K562 (cell line): ENCODE measurements at regions not wholly inside any gene's neighbourhood (a gene's known extent, or its start where the extent isn't known, plus 50 kb on each side); places are given as distances from the start of the nearest gene placed in this dataset.

Source experiments
- CBX5 ChIP-seq: IDR thresholded peaks from 2 replicates; pipeline ENCODE4 v1.6.1; 2014; ENCODE audit warnings: low read depth, borderline replicate concordance
- CTCF ChIP-seq, 3 experiments: IDR thresholded peaks in 2 of 3; conservative IDR thresholded peaks in 1 of 3; 2 replicates each; pipeline ENCODE4 v1.5.1; 2011 to 2012; ENCODE audit warnings: low read length in 3 of 3, mild to moderate bottlenecking in 3 of 3, control low read depth in 2 of 3, improper control_type of control experiment in 1 of 3, inconsistent platforms in 1 of 3, low read depth in 1 of 3, mixed read lengths in 1 of 3, moderate library complexity in 1 of 3; ENCODE audit not compliant: insufficient read depth in 2 of 3
- DPF2 ChIP-seq: fragments of 450-650 bp; IDR thresholded peaks from 2 replicates; pipeline ENCODE4 v1.6.1; 2016
- FIP1L1 ChIP-seq: fragments of 200-400 bp; formaldehyde crosslinking; IDR thresholded peaks from 2 replicates; pipeline ENCODE4 v1.6.1; 2018; ENCODE audit warnings: mild to moderate bottlenecking, low read depth, low read length; ENCODE audit not compliant: poor library complexity, severe bottlenecking
- HDAC6 ChIP-seq: IDR thresholded peaks from 2 replicates; pipeline ENCODE4 v1.6.1; 2012; ENCODE audit warnings: low read depth, mild to moderate bottlenecking, control low read depth, inconsistent platforms, low read length, moderate library complexity
- KAT7 ChIP-seq: sonication (generic); formaldehyde crosslinking; IDR thresholded peaks from 2 replicates; pipeline ENCODE4 v1.8.0; 2022; ENCODE audit warnings: missing genetic modification reagents, mild to moderate bottlenecking, borderline replicate concordance
- POLR2A ChIP-seq: fragments of 450-650 bp; conservative IDR thresholded peaks from 2 replicates; pipeline ENCODE4 v1.6.1; 2016
- TCF3 ChIP-seq: sonication (generic); formaldehyde crosslinking; IDR thresholded peaks from 2 replicates; pipeline ENCODE4 v1.4.0; 2020; ENCODE audit warnings: mild to moderate bottlenecking, missing genetic modification reagents

- TF ChIP-seq HDAC6 = no peak
- TF ChIP-seq CBX5 = no peak
- no peak for TF ChIP-seq CTCF (IDR thresholded peaks at IDR 0.05 in 2 of 3, conservative IDR thresholded peaks at IDR 0.05 in 1 of 3; ENCODE audit: insufficient read depth in 2 of 3, low read depth in 1 of 3, low read length in 3 of 3)
- no peak for TF ChIP-seq POLR2A
- no peak for TF ChIP-seq TCF3 (CRISPR knock-in tag)
- TF ChIP-seq DPF2 = no peak
- TF ChIP-seq KAT7 (CRISPR knock-in tag) = no peak
- TF ChIP-seq FIP1L1 = no peak
Observed at GRCh38 chr1:100799548-100799947, 80.0 kb downstream of the VCAM1 start.
